Liver (tissue), 3 donors: ENCODE measurements at regions not wholly inside any gene's neighbourhood (a gene's known extent, or its start where the extent isn't known, plus 50 kb on each side); places are given as distances from the start of the nearest gene placed in this dataset.

Source experiments
- CTCF ChIP-seq: fragments of 150-350 bp; IDR thresholded peaks from 2 replicates; pipeline ENCODE4 v1.5.1; 2017; ENCODE audit warnings: improper control_type of control experiment, low read depth, low read length; ENCODE audit not compliant: missing input control
- RAD21 ChIP-seq, 2 donors: IDR thresholded peaks; 2 replicates each; pipeline ENCODE4 v1.6.1; 2016; ENCODE audit warnings: antibody characterized with exemption in 2 of 2, mild to moderate bottlenecking in 2 of 2
- donor health status: healthy.
- donor health status: healthy.

DNA sequence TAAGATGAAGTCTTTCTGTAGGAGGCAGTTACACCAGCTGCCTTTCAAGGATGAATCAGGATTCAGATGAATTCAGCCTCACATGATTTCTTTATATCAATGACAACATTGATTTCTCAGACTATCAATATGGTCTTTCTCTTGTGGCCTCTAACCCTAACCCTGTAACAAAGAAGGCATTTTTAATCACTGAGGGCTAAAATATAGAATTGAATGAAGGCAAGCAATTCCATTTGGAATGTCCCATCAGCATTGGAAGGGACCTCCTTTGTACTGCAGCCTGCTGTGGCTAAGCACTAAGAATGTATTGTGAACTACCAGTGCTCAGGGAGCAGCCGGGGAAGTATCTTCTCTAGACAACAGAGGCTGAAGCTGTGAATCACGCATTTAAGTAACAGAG is 90.6 kb upstream of the FRMD6 start:
- no peak for TF ChIP-seq RAD21 (IDR thresholded peaks at IDR 0.05)
- no peak for TF ChIP-seq CTCF
